DND-41 (cell line): ENCODE measurements at regions not wholly inside any gene's neighbourhood (a gene's known extent, or its start where the extent isn't known, plus 50 kb on each side); places are given as distances from the start of the nearest gene placed in this dataset.

Experiments
- EZH2 ChIP-seq: IDR thresholded peaks from 3 replicates; pipeline ENCODE4 v1.6.1; 2012; ENCODE audit warnings: borderline replicate concordance, low read depth, mild to moderate bottlenecking, moderate library complexity, low read length, inconsistent platforms; ENCODE audit not compliant: severe bottlenecking
- TF ChIP-seq, protein P1 (sequence below): IDR thresholded peaks from 2 replicates; pipeline ENCODE4 v1.5.1; 2012; ENCODE audit warnings: borderline replicate concordance, low read length, moderate library complexity, mild to moderate bottlenecking; ENCODE audit not compliant: poor library complexity, severe bottlenecking; ENCODE audit errors: extremely low read depth

DNA sequence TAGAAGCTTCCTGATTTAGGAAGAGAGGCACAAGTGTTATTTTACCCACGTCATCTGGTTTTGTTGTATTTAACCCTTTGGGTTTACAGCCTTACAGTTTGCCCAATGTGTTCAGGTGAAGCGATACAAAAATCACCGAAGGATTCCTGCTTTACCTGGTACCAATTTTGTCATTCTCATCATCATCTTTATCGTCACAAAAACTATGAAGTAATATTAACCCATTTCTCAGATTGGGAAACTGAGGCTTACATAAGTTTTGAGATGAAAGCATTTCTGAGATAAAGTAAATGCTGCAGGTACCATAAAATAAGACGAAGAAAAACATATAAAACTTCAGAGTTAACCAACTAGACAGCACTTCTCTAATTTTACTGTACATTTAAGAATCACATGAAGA, 370.6 kb upstream of the OR4E1 start:
- TF ChIP-seq, protein P1, sequence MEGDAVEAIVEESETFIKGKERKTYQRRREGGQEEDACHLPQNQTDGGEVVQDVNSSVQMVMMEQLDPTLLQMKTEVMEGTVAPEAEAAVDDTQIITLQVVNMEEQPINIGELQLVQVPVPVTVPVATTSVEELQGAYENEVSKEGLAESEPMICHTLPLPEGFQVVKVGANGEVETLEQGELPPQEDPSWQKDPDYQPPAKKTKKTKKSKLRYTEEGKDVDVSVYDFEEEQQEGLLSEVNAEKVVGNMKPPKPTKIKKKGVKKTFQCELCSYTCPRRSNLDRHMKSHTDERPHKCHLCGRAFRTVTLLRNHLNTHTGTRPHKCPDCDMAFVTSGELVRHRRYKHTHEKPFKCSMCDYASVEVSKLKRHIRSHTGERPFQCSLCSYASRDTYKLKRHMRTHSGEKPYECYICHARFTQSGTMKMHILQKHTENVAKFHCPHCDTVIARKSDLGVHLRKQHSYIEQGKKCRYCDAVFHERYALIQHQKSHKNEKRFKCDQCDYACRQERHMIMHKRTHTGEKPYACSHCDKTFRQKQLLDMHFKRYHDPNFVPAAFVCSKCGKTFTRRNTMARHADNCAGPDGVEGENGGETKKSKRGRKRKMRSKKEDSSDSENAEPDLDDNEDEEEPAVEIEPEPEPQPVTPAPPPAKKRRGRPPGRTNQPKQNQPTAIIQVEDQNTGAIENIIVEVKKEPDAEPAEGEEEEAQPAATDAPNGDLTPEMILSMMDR: no peak
- no peak for TF ChIP-seq EZH2
